ENCODE measurements at regions not wholly inside any gene's neighbourhood (a gene's known extent, or its start where the extent isn't known, plus 50 kb on each side); places are given as distances from the start of the nearest gene placed in this dataset.
A peak's percentile ranks its signal among the peaks of the same experiment; 100 is the strongest.
"Not testable (repeated sequence)": the region's sequence is repeated elsewhere in the genome, so short reads cannot be mapped to it uniquely, and the experiment has no call there.

DNA sequence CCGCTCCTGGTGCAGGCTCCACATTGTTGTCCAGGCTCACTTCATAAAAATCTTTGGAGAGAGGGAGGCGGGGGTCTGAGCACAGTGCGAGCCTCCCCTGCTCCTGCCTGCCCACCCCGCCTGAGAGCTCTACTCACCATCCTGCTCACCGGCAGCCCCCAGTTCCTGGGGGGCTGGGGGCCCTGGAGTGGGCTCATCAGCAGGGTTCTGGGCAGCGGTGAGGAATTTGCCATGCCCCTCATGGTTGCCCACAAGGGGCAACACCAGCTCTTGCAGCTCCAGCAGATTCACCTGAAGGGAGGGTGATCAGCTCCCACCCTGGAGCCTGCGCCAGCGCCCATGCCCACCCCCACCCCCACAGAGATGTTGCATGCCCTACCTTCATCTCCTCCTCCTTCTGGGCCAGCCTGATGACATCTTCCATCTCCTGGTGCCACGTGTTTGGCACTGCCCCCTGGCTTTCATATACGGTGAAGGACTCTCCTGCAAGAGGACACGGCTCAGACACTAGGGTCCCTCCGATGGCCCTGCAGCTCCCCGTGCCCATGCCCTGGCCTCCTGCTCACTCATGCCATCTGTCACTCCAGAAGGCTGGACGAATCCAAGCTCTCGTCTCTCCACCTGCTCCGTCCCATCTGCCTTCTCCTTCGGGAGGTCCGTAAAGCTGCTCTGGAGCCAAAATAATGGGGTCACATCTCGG is 162.1 kb downstream of the TBC1D2B start:
- H3K4me3 ChIP-seq (ENCODE audit: low read length): no peak overlapping the region
- H3K27ac ChIP-seq (ENCODE audit: low read length): no peak overlapping the region
- H3K9ac ChIP-seq (ENCODE audit: low read length): no peak overlapping the region
- H3K4me2 ChIP-seq (ENCODE audit: low read depth, low read length): no peak overlapping the region
- no peaks in the 10 kb centered on the region for H3K9me3 ChIP-seq (replicated peaks; ENCODE audit: insufficient read depth, low read length)
- no peak for DNase-seq
- no peaks in the 10 kb centered on the region for H3K9me2 ChIP-seq (replicated peaks; ENCODE audit: insufficient read depth, low read length)
- no peak overlapping the region for H2AFZ ChIP-seq (ENCODE audit: low read length)
- no peak for TF ChIP-seq EZH2 (optimal IDR thresholded peaks at IDR 0.05; ENCODE audit: low read depth, low read length)
- no peak for TF ChIP-seq EZH2phosphoT487 (IDR thresholded peaks at IDR 0.05; ENCODE audit: low read length)
- TF ChIP-seq, protein P1, sequence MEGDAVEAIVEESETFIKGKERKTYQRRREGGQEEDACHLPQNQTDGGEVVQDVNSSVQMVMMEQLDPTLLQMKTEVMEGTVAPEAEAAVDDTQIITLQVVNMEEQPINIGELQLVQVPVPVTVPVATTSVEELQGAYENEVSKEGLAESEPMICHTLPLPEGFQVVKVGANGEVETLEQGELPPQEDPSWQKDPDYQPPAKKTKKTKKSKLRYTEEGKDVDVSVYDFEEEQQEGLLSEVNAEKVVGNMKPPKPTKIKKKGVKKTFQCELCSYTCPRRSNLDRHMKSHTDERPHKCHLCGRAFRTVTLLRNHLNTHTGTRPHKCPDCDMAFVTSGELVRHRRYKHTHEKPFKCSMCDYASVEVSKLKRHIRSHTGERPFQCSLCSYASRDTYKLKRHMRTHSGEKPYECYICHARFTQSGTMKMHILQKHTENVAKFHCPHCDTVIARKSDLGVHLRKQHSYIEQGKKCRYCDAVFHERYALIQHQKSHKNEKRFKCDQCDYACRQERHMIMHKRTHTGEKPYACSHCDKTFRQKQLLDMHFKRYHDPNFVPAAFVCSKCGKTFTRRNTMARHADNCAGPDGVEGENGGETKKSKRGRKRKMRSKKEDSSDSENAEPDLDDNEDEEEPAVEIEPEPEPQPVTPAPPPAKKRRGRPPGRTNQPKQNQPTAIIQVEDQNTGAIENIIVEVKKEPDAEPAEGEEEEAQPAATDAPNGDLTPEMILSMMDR (IDR thresholded peaks at IDR 0.05; ENCODE audit: low read length): no peak
- H3K79me2 ChIP-seq (ENCODE audit: low read length): no peaks in the 10 kb centered on the region
- no peaks in the 10 kb centered on the region for H3K4me1 ChIP-seq (ENCODE audit: low read length)
- no peaks in the 10 kb centered on the region for H3F3A ChIP-seq (ENCODE audit: insufficient read depth, low read length)
- no peaks in the 10 kb centered on the region for H4K20me1 ChIP-seq (ENCODE audit: insufficient read depth, low read length)
- no peaks in the 10 kb centered on the region for H3K36me3 ChIP-seq (replicated peaks; ENCODE audit: insufficient read depth, low read length)
- no peaks in the 10 kb centered on the region for H3K27me3 ChIP-seq (replicated peaks; ENCODE audit: insufficient read depth, low read length)

DNA sequence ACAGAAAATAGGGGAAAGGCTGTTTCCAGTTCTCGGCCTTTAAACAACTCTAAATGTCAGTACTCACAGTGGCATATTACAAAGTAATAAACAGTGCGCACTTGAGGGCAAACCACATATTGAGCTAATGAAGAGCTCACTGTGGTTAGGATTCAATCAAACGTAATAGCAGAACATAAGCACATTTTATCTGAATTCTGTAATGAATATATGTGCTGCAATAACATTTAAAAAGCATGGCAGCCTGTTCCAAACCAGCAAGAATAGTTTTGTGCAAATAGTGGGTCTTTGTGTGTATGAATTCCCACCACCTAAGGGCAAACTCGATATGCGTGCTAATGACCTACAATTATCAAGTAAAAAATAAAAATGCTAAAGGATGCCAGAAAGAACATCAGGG is 163.0 kb downstream of the TBC1D2B start:
- H3K79me2 ChIP-seq (ENCODE audit: low read length); H3K4me3 ChIP-seq (ENCODE audit: low read length); H4K20me1 ChIP-seq (ENCODE audit: insufficient read depth, low read length); H2AFZ ChIP-seq (ENCODE audit: low read length); H3K9me2 ChIP-seq (replicated peaks; ENCODE audit: insufficient read depth, low read length); H3K36me3 ChIP-seq (replicated peaks; ENCODE audit: insufficient read depth, low read length); H3K27me3 ChIP-seq (replicated peaks; ENCODE audit: insufficient read depth, low read length); H3K27ac ChIP-seq (ENCODE audit: low read length); H3F3A ChIP-seq (ENCODE audit: insufficient read depth, low read length); H3K9me3 ChIP-seq (replicated peaks; ENCODE audit: insufficient read depth, low read length); H3K4me1 ChIP-seq (ENCODE audit: low read length); H3K4me2 ChIP-seq (ENCODE audit: low read depth, low read length); DNase-seq; H3K9ac ChIP-seq (ENCODE audit: low read length): not testable (repeated sequence)

DNA sequence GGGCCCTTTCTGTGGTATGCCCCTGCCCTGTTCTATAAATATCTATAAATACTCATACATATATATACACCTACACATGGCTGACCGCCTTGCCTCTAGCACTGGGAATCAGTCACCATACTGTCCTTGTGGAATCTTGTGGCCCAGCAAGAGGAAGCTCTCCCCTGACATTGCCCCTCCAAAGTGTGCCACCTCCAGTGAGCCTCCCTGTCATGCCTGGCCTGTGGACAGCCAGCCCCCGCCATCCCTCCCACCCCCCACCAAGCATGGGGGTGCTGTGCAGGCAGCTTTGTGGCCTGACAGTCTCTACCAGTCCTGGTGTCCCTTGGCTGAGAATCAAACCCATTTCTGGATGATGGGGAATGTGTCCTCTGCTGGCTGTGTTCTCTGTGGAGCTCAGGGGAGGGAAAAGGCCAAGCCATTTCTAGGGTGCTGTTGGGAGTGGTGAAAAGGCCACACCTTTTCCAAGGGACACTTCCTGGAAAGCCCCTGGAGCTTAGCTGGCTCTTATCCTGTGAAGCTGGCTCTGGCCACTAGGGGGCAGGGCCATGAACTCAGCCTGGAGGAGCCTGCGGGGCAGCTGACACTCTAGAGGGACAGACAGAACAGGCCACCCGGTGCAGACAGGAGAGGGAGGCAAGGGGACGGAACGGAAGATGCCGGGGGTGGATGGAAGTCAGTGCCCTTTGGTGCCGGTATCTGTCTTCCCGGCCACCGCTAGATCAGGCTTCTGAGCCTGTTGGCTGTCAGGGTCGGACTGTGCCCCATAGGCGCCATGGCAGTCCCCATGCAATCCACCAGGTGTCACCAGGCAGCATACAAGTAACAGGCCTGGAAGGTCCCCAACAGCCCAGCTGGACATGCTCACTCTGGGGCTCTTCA is 167.2 kb downstream of the TBC1D2B start:
- not testable (repeated sequence) for H3K27ac ChIP-seq (ENCODE audit: low read length)
- DNase-seq: peak; percentile 81
- H3K9ac ChIP-seq (ENCODE audit: low read length): peak overlapping the region; percentile 47; the same call in 1 of the 2 replicates

More for the DNA sequence above, 167.2 kb downstream of the TBC1D2B start:
- not testable (repeated sequence) for H3F3A ChIP-seq (ENCODE audit: insufficient read depth, low read length); H3K9me2 ChIP-seq (replicated peaks; ENCODE audit: insufficient read depth, low read length); H4K20me1 ChIP-seq (ENCODE audit: insufficient read depth, low read length); H3K79me2 ChIP-seq (ENCODE audit: low read length); H3K4me1 ChIP-seq (ENCODE audit: low read length); H3K36me3 ChIP-seq (replicated peaks; ENCODE audit: insufficient read depth, low read length); H3K9me3 ChIP-seq (replicated peaks; ENCODE audit: insufficient read depth, low read length)
- peak overlapping the region; percentile 88 for H2AFZ ChIP-seq (ENCODE audit: low read length)
- TF ChIP-seq, protein P1 (IDR thresholded peaks at IDR 0.05; ENCODE audit: low read length): peak; percentile 62; the same call in 1 of the 2 replicates
- peak overlapping the region; percentile 63; the same call in 1 of the 2 replicates for H3K4me2 ChIP-seq (ENCODE audit: low read depth, low read length)
- H3K4me3 ChIP-seq (ENCODE audit: low read length): peak overlapping the region; percentile 54; the same call in 1 of the 2 replicates
- H3K27me3 ChIP-seq (replicated peaks; ENCODE audit: insufficient read depth, low read length): peaks cover 13% of the 10 kb centered on the region

Data from MM.1S (cell line).